ENCODE measurements at regions not wholly inside any gene's neighbourhood (a gene's known extent, or its start where the extent isn't known, plus 50 kb on each side); places are given as distances from the start of the nearest gene placed in this dataset.

GRCh38 chr10:131847241-131847783, 53.5 kb upstream of the PPP2R2D start:
- H3K36me3 Mint-ChIP-seq (ENCODE audit: insufficient read depth in 1 of 3, low read depth in 3 of 3), result no peaks in the 10 kb centered on the region; a peak in 1 of 7 replicates
- no peaks in the 10 kb centered on the region for H3K79me1 ChIP-seq (ENCODE audit: insufficient read depth, low read depth, low read length, poor library complexity, severe bottlenecking)
- no peak overlapping the region for H4K8ac ChIP-seq (replicated peaks; ENCODE audit: insufficient read length, low read depth, low read length)
- no peaks in the 10 kb centered on the region for H3K27me3 ChIP-seq (ENCODE audit: insufficient read depth, low read length)
- H3K27ac ChIP-seq (ENCODE audit: insufficient read length, low read depth, low read length), result no peak overlapping the region
- H3K23me2 ChIP-seq (ENCODE audit: insufficient read length, low read depth, low read length, poor library complexity, severe bottlenecking), result no peaks in the 10 kb centered on the region
- H3K4me1 ChIP-seq (ENCODE audit: insufficient read depth, low read length), result no peaks in the 10 kb centered on the region
- H3K56ac ChIP-seq (ENCODE audit: insufficient read length, low read depth, low read length), result no peak overlapping the region
- no peak overlapping the region for H2BK12ac ChIP-seq (ENCODE audit: insufficient read length, low read depth, low read length)
- H2BK20ac ChIP-seq (ENCODE audit: low read depth, low read length, poor library complexity, severe bottlenecking), result no peak overlapping the region
- H3K4ac ChIP-seq (ENCODE audit: low read depth, low read length), result no peak overlapping the region
- H3K18ac ChIP-seq (ENCODE audit: insufficient read length, low read depth, low read length), result no peak overlapping the region
- H3K9me3 Mint-ChIP-seq, result peaks cover 6 to 7% of the 10 kb centered on the region in 2 experiments; a peak in 3 of 5 replicates
- no peak overlapping the region for H2BK15ac ChIP-seq (ENCODE audit: low read depth, low read length)
- H4K91ac ChIP-seq (ENCODE audit: insufficient read length, low read depth, low read length), result no peak overlapping the region
- no peak overlapping the region for H3K9ac ChIP-seq (ENCODE audit: extremely low read depth, insufficient read length, low read length)
- H2BK120ac ChIP-seq (ENCODE audit: low read depth, low read length, poor library complexity, severe bottlenecking), result no peak overlapping the region
- TF ChIP-seq CTCF (conservative IDR thresholded peaks at IDR 0.05), result no peak
- no CpG with 5 or more reads among the region's 25 CpGs for WGBS (ENCODE audit: extremely low coverage, insufficient read length, low lambda C conversion rate)
- H3K9me3 ChIP-seq (ENCODE audit: control insufficient read depth, low read depth, low read length), result no peaks in the 10 kb centered on the region
- 0 out of 7 replicates have a peak overlapping the region, but pooled peaks of 1 of the 3 experiments have one; percentile 37 for H3K27ac Mint-ChIP-seq
- no peak overlapping the region for H3K4me2 ChIP-seq (ENCODE audit: insufficient read depth, insufficient read length, low read length)
- no peaks in the 10 kb centered on the region; the same call in 1 of the 2 replicates for H3K27me3 Mint-ChIP-seq (ENCODE audit: low read depth)
- no peak overlapping the region for H3T11ph ChIP-seq (ENCODE audit: low read length)
- H3K23ac ChIP-seq (ENCODE audit: insufficient read length, low read depth, low read length), result no peak overlapping the region
- H2AK5ac ChIP-seq (ENCODE audit: insufficient read length, low read length), result no peak overlapping the region
- no peak overlapping the region for H4K5ac ChIP-seq (ENCODE audit: insufficient read length, low read depth, low read length)
- H4K20me1 ChIP-seq (ENCODE audit: control insufficient read depth, insufficient read depth, insufficient read length), result no peaks in the 10 kb centered on the region
- peak; percentile 25 for DNase-seq
- no peaks in the 10 kb centered on the region for H3K4me1 Mint-ChIP-seq
- no peak overlapping the region; the same call in 1 of the 2 replicates for H3K14ac ChIP-seq (ENCODE audit: insufficient read depth, low read length)
- H3K4me3 Mint-ChIP-seq, result no peak overlapping the region
- no peak overlapping the region for H2BK5ac ChIP-seq (ENCODE audit: insufficient read length, low read length)
- no peak overlapping the region for H2AFZ ChIP-seq (ENCODE audit: low read length)
- H3K79me2 ChIP-seq (ENCODE audit: insufficient read depth, low read length), result no peaks in the 10 kb centered on the region
